DOHH2 (cell line): ENCODE measurements at regions not wholly inside any gene's neighbourhood (a gene's known extent, or its start where the extent isn't known, plus 50 kb on each side); places are given as distances from the start of the nearest gene placed in this dataset.

Experiments used
- H3F3A ChIP-seq: fragments of 200-600 bp; sonication (generic), shearing (Covaris generic); 2 replicates; pipeline ENCODE4 v1.6.0; 2016; ENCODE audit warnings: antibody characterized with exemption, mild to moderate bottlenecking; ENCODE audit not compliant: control insufficient read depth, insufficient read depth
- H3K27ac ChIP-seq: fragments of 200-600 bp; sonication (generic); 2 replicates; pipeline ENCODE4 v1.5.1; 2014; ENCODE audit warnings: low read depth, mild to moderate bottlenecking, low read length, moderate library complexity
- H3K27me3 ChIP-seq: fragments of 200-600 bp; sonication (generic); 2 replicates; pipeline ENCODE4 v1.6.1; 2014; ENCODE audit warnings: mild to moderate bottlenecking, low read length, mixed read lengths; ENCODE audit not compliant: control insufficient read depth
- H3K36me3 ChIP-seq: fragments of 200-600 bp; sonication (generic); 2 replicates; pipeline ENCODE4 v1.6.1; 2014; ENCODE audit warnings: mild to moderate bottlenecking, low read length, moderate library complexity, mixed read lengths; ENCODE audit not compliant: control insufficient read depth
- H3K4me1 ChIP-seq: fragments of 200-600 bp; sonication (generic); 2 replicates; pipeline ENCODE4 v1.6.1; 2014; ENCODE audit warnings: mild to moderate bottlenecking, low read length, mixed read lengths; ENCODE audit not compliant: control insufficient read depth
- H3K4me2 ChIP-seq: fragments of 200-600 bp; sonication (generic); 2 replicates; pipeline ENCODE4 v1.6.0; 2014; ENCODE audit warnings: mild to moderate bottlenecking, low read length, moderate library complexity
- H3K4me3 ChIP-seq: fragments of 200-600 bp; sonication (generic); 2 replicates; pipeline ENCODE4 v1.5.1; 2014; ENCODE audit warnings: mild to moderate bottlenecking, low read length, mixed read lengths
- H3K79me2 ChIP-seq: fragments of 200-600 bp; sonication (generic); 2 replicates; pipeline ENCODE4 v1.6.1; 2014; ENCODE audit warnings: mild to moderate bottlenecking, low read length, mixed read lengths; ENCODE audit not compliant: control insufficient read depth
- H3K9me2 ChIP-seq: fragments of 200-600 bp; sonication (generic); replicated peaks from 2 replicates; pipeline ENCODE4 v1.6.1; 2014; ENCODE audit warnings: mild to moderate bottlenecking, low read length, mixed read lengths; ENCODE audit not compliant: control insufficient read depth
- H3K9me3 ChIP-seq: fragments of 200-600 bp; sonication (generic); 2 replicates; pipeline ENCODE4 v1.6.1; 2014; ENCODE audit warnings: antibody characterized with exemption, low read length, mixed read lengths; ENCODE audit not compliant: control insufficient read depth, insufficient read depth
- H4K20me1 ChIP-seq: fragments of 200-600 bp; sonication (generic); 2 replicates; pipeline ENCODE4 v1.6.0; 2014; ENCODE audit warnings: low read depth, mild to moderate bottlenecking, antibody characterized with exemption, low read length, moderate library complexity; ENCODE audit not compliant: control insufficient read depth, insufficient read depth
- CTCF ChIP-seq: fragments of 200-600 bp; sonication (generic); IDR thresholded peaks from one replicate; pipeline ENCODE4 v1.5.1; 2014; ENCODE audit warnings: antibody characterized with exemption, mild to moderate bottlenecking, low read depth, low read length; ENCODE audit not compliant: poor library complexity, severe bottlenecking
- EZH2phosphoT487 ChIP-seq: fragments of 200-600 bp; sonication (generic); IDR thresholded peaks from 2 replicates; pipeline ENCODE4 v1.6.1; 2017; ENCODE audit warnings: borderline replicate concordance, mild to moderate bottlenecking, antibody characterized with exemption, low read length, moderate library complexity, mixed read lengths

DNA sequence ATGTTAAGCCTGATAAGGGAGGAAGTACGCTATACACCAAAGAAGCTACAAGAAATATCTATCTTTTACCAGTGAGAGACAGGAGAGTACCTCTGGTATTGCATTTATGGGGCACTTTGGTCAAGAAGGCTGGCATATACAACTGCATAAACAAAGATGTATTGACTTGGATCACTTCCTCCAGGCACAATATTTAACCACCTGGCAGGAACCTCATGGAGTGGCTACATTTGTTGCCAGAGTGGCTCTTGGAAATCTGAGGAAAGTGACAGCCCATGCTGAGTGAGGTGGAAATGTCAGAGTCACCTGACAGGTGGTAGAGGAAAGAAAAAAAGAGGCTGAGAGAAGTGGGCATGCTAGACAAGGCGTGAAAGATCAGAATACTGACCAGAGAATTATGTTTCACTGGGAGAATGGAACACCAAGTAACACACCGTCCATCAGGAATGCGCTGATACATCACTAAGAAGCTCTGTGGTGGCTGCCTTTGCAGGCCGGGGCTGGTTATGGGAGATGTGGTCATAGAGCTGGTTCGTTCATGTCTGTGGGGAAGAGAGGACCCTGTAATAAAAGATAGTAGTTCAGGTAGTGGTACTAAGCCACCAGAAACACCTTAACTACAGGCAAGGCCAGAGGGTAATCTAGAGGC is 61.4 kb upstream of the UFL1 start:
- no peaks in the 10 kb centered on the region for H3K9me2 ChIP-seq
- H3K9me3 ChIP-seq = no peaks in the 10 kb centered on the region
- no peak overlapping the region for H3K4me3 ChIP-seq
- no peak overlapping the region for H3K27ac ChIP-seq
- H4K20me1 ChIP-seq = no peaks in the 10 kb centered on the region
- no peak overlapping the region for H3K4me2 ChIP-seq
- H3F3A ChIP-seq = no peaks in the 10 kb centered on the region
- no peak for TF ChIP-seq EZH2phosphoT487
- TF ChIP-seq CTCF = no peak
- H3K79me2 ChIP-seq = no peaks in the 10 kb centered on the region
- no peaks in the 10 kb centered on the region for H3K4me1 ChIP-seq
- H3K27me3 ChIP-seq = no peaks in the 10 kb centered on the region
- no peaks in the 10 kb centered on the region for H3K36me3 ChIP-seq

- H4K20me1 ChIP-seq = no peaks in the 10 kb centered on the region
- TF ChIP-seq CTCF (no peak), EZH2phosphoT487 (no peak)
- no peaks in the 10 kb centered on the region for H3K36me3 ChIP-seq
- no peaks in the 10 kb centered on the region for H3K79me2 ChIP-seq
- H3K9me2 ChIP-seq = no peaks in the 10 kb centered on the region
- no peaks in the 10 kb centered on the region for H3F3A ChIP-seq
- no peaks in the 10 kb centered on the region for H3K27me3 ChIP-seq
- H3K4me1 ChIP-seq = no peaks in the 10 kb centered on the region
- H3K27ac ChIP-seq = no peak overlapping the region
- H3K9me3 ChIP-seq = no peaks in the 10 kb centered on the region
- H3K4me3 ChIP-seq = no peak overlapping the region
- no peak overlapping the region for H3K4me2 ChIP-seq
Observed at GRCh38 chr6:96465321-96465903, 56.2 kb upstream of the UFL1 start.

DNA sequence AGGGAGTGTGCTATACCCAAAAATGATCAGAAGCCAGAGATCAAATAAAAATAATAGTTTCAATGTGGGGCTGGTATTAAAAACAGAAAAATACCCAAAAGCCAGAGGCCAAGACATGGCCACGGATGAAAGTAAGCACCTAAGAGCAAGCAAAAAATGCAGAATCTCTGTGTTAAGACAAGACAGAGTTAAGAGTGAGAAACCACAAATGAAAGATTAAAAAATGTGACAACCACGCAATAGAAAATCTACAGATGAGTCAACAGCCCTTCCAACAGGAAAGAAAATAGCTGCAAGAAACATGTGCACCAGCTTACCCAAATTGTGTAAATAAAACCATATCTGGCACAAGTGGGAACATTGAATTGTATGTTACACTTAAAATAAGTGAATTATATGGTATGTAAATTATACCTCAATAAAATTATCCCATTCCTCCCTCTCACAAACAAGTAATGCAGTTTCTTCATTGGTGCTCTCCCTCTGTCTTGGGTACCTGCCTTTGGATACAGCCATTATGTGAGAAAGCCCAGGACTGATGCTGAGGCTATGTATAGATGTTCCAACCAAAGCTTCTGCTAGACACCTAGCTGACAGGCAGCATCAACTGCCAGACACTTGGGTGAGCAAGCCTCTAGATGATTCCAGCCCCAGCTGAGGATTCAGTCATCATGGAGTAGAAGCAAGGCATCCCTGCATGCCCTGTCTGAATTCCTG is 55.3 kb upstream of the UFL1 start:
- no peaks in the 10 kb centered on the region for H4K20me1 ChIP-seq
- H3K27me3 ChIP-seq = no peaks in the 10 kb centered on the region
- H3K79me2 ChIP-seq = no peaks in the 10 kb centered on the region
- H3K27ac ChIP-seq = no peak overlapping the region
- H3K36me3 ChIP-seq = no peaks in the 10 kb centered on the region
- no peaks in the 10 kb centered on the region for H3F3A ChIP-seq
- H3K4me2 ChIP-seq = no peak overlapping the region
- no peak overlapping the region for H3K4me3 ChIP-seq
- no peaks in the 10 kb centered on the region for H3K4me1 ChIP-seq
- H3K9me3 ChIP-seq = no peaks in the 10 kb centered on the region
- no peak for TF ChIP-seq CTCF
- no peaks in the 10 kb centered on the region for H3K9me2 ChIP-seq
